ENCODE measurements at regions not wholly inside any gene's neighbourhood (a gene's known extent, or its start where the extent isn't known, plus 50 kb on each side); places are given as distances from the start of the nearest gene placed in this dataset.

DNA sequence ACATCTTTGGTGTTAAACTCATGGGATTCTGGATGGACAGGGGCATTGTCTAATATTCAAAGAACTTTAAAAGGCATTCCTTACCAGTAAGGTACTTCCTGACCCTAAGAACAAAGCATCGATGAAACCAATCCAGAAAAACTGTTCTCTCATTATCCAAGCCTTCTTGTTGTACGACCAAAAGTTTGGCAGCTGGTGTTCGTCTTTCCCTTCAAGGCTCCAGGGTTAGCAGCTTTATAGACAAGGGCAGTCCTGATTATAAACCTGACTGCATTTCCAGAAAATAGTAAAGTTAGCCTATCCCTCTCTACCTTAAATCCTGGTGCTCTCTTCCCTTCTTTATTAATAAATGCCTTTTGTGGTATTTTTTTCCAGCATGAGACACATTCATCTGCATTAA is 149.4 kb upstream of the MRPS30 start:
- no peak overlapping the region for H3K4me3 ChIP-seq
- H3K27ac ChIP-seq: no peak overlapping the region
- peaks cover 0 to 4% (median 0%) of the 10 kb centered on the region in 4 donors for H3K9me3 ChIP-seq
- no peaks in the 10 kb centered on the region for H3K36me3 ChIP-seq
- DNase-seq: no peak
- H3K27me3 ChIP-seq: no peaks in the 10 kb centered on the region
- no peaks in the 10 kb centered on the region for H3K4me1 ChIP-seq
- TF ChIP-seq, protein P1, sequence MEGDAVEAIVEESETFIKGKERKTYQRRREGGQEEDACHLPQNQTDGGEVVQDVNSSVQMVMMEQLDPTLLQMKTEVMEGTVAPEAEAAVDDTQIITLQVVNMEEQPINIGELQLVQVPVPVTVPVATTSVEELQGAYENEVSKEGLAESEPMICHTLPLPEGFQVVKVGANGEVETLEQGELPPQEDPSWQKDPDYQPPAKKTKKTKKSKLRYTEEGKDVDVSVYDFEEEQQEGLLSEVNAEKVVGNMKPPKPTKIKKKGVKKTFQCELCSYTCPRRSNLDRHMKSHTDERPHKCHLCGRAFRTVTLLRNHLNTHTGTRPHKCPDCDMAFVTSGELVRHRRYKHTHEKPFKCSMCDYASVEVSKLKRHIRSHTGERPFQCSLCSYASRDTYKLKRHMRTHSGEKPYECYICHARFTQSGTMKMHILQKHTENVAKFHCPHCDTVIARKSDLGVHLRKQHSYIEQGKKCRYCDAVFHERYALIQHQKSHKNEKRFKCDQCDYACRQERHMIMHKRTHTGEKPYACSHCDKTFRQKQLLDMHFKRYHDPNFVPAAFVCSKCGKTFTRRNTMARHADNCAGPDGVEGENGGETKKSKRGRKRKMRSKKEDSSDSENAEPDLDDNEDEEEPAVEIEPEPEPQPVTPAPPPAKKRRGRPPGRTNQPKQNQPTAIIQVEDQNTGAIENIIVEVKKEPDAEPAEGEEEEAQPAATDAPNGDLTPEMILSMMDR (IDR thresholded peaks at IDR 0.05): no peak
- TF ChIP-seq POLR2A (IDR thresholded peaks at IDR 0.05): no peak

DNA sequence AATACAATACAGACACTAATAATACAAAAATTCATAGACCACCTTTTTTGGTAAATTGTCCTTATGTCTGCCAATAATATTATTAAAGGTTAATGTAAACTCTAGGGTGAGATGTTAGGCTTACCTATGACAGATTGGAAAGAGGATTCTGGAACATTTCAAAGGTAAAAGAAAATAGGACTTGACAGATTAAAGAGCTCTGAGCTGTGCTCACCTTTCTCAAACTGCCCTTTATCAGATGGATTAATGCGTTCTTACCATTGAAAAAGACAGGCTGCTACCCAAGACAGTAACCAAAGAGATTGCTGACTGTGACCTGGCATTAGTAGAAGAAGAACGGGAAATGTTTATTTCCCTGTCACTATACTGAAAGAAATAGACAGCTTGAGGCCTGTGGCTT is 156.1 kb upstream of the MRPS30 start:
- no peak overlapping the region for H3K4me3 ChIP-seq
- H3K9me3 ChIP-seq: no peaks in the 10 kb centered on the region
- H3K27me3 ChIP-seq: no peaks in the 10 kb centered on the region
- H3K36me3 ChIP-seq: no peaks in the 10 kb centered on the region
- no peak for TF ChIP-seq POLR2A (IDR thresholded peaks at IDR 0.05)
- TF ChIP-seq, protein P1 (IDR thresholded peaks at IDR 0.05): no peak
- DNase-seq: no peak
- H3K4me1 ChIP-seq: no peaks in the 10 kb centered on the region
- H3K27ac ChIP-seq: no peak overlapping the region

DNA sequence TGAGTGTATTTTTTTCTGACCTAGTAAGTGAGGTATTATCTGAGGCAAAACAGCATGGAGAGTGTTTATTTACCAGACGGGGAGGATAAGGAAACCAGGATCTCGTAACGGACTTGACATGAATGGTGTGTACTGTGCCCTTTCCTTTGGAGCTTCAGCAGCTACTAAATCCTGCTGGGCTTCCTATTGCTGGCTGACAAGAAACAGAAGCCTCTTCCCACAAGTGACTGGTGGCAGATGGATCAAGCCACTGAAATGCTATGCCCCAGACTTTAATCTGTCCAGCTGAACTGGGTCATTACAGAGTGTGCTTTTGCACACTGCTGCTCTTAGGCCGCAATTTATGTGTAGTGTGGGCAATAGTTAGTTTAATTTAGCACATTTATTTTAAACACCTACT is 162.7 kb upstream of the MRPS30 start:
- Histone ChIP-seq H3K27me3 (no peaks in the 10 kb centered on the region), H3K4me1 (no peaks in the 10 kb centered on the region), H3K36me3 (no peaks in the 10 kb centered on the region), H3K4me3 (no peak overlapping the region), H3K27ac (no peak overlapping the region), H3K9me3 (no peaks in the 10 kb centered on the region)
- no peak for DNase-seq
- TF ChIP-seq, protein P1 (IDR thresholded peaks at IDR 0.05): no peak
- no peak for TF ChIP-seq POLR2A (IDR thresholded peaks at IDR 0.05)

DNA sequence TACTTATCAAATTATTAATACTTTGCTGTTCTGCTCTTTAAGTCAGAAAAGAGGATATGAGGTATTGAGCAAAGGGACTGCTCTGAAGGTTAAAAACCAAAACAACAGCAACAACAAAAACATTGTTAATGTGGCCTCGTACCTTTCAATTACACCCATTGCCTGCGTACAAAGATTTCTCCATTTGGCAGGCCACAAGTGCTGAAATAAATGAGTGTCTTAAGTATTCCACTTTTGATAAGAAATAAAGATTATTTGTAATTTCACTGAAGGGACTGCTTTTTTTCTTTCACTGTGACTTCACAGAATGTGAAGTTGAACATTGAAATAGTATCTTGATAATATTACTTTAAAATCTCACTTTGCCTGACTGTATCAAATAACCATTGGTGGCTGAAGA is 163.2 kb upstream of the MRPS30 start:
- Histone ChIP-seq H3K4me3 (no peak overlapping the region), H3K4me1 (no peaks in the 10 kb centered on the region), H3K27ac (no peak overlapping the region), H3K9me3 (no peaks in the 10 kb centered on the region), H3K36me3 (no peaks in the 10 kb centered on the region), H3K27me3 (no peaks in the 10 kb centered on the region)
- DNase-seq: no peak
- TF ChIP-seq, protein P1 (IDR thresholded peaks at IDR 0.05): no peak
- no peak for TF ChIP-seq POLR2A (IDR thresholded peaks at IDR 0.05)

DNA sequence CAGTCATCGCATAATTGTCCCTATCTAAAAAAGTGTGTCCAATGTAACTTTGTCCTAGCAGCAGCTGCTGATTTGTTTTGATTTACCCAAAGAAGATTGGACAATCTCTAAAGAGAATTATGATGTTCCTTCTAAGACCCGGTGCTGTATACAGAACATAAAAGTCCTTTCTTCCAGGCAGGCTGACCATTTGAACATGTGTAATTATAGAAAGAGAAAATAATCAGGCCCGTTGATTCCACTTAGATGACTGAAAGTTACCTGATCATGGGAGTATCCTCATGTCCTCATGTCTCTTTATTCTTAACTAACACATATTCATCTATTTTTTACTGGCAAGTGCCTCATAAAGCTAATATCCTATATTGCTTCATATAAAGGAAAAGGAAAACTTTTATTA is 164.1 kb upstream of the MRPS30 start:
- DNase-seq: no peak
- no peaks in the 10 kb centered on the region for H3K9me3 ChIP-seq

More for the DNA sequence above, 164.1 kb upstream of the MRPS30 start:
- H3K36me3 ChIP-seq: no peaks in the 10 kb centered on the region
- no peaks in the 10 kb centered on the region for H3K4me1 ChIP-seq
- no peak overlapping the region for H3K4me3 ChIP-seq
- H3K27me3 ChIP-seq: no peaks in the 10 kb centered on the region
- TF ChIP-seq, protein P1 (IDR thresholded peaks at IDR 0.05): no peak
- TF ChIP-seq POLR2A (IDR thresholded peaks at IDR 0.05): no peak
- H3K27ac ChIP-seq: no peak overlapping the region

Data from Peyer's patch (tissue), 4 donors.